ENCODE measurements at regions not wholly inside any gene's neighbourhood (a gene's known extent, or its start where the extent isn't known, plus 50 kb on each side); places are given as distances from the start of the nearest gene placed in this dataset.

- no peak for DNase-seq
These were observed 354.9 kb upstream of the PLXNA2 start for GRCh38 chr1:208599063-208599462.

GRCh38 chr1:208600456-208601190 lies 356.4 kb upstream of the PLXNA2 start:
- no peak for DNase-seq

GRCh38 chr1:208601561-208601960 lies 357.4 kb upstream of the PLXNA2 start:
- DNase-seq, result no peak

- DNase-seq, result no peak
These were observed 359.5 kb upstream of the PLXNA2 start for GRCh38 chr1:208603721-208604120.

DNA sequence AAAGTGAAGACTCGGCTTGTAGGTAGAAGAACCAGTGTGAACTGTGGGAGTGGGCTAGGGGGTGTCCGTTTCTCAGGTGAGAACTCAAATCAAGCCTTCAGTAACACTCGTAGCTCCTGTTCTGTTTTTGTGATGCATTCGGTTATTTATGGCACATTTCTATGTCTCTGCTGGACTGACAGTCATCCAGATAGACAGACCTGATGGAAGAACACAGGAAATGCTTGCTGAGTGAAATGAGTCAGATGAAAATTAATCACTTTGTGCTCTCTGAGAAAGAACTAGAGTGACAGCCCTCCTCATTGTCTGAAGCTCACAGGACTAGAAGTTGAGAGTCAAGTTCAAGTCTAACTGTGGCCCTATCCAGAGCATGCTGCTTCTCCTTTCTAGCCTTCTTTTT lies 360.1 kb upstream of the PLXNA2 start:
- no peak for DNase-seq

DNA sequence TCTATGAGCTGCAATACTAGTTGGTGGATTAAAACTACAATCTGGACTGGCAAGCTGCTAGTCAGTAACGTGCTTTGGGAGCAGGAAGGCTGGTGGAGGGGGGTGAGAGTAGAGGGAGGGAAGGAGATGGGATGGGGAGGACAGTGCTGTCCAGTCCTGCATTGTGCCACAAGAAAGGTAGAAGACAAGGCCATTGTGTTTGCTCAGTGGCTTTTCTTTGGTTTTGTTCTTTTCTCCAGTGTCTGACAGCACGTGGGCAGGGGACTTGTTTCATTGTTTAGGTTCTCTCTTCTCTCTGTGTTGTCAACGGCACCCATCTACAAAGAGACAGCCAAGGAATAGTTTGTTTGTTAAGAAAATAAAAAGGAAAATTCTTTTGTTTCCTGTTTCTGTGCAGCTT lies 362.8 kb upstream of the PLXNA2 start:
- no peak for DNase-seq

DNA sequence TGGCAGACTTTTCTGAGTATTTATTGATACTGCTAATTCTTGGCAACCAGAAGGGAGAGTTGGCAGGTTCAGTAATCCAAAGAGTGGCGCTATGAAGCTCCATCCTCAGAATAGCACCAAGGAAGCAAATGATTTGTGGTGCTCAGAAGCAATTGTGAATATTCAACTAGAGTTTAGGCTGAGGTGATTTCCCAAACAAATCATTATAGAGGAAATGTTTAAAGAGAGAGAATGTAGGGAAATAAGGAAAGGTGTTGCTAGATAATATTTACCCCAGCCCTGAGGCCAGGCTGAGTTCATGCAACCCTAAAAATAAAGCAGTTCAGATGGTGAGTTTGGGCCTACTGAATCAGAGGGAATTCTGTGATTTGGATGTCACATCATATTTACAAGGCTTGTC lies 363.4 kb upstream of the PLXNA2 start:
- DNase-seq, result no peak

DNA sequence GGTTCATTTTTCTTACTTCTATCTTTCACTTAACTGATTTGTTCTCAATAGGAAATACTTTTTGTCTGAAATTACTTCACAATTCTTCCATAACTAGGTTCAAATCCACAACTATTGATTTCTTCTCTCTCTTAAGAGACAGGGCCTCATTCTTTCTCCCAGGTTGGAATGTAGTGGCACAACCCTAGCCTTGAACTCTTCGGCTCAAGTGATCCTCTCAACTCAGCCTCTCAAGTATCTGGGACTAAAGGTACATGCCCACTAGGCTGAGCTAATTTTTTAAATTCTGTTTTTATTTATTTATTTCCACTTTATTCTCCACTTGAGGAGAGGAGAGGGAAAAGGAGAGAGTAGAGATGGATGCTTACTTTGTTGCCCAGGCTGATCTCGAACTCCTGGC lies 370.4 kb upstream of the PLXNA2 start:
- no peak for DNase-seq

DNA sequence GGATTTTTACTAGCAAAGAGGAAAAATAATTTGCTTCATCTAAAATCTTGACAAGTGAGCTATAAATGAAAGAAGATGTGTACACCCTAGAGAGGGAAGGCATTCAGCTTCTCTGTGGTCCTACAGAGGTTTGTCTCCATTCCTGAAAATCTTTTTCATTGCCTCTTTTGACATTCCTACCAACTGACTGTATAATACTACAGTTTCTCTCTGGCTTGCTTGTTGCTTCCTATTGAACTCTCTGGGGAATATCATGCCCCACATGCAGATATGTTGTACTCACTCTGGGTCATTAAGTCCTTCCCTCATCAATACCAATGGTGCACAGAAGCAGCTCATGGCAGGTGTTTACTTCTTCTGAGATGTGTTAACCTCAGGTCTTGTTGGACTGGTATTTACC lies 371.2 kb upstream of the PLXNA2 start:
- no peak for DNase-seq

DNA sequence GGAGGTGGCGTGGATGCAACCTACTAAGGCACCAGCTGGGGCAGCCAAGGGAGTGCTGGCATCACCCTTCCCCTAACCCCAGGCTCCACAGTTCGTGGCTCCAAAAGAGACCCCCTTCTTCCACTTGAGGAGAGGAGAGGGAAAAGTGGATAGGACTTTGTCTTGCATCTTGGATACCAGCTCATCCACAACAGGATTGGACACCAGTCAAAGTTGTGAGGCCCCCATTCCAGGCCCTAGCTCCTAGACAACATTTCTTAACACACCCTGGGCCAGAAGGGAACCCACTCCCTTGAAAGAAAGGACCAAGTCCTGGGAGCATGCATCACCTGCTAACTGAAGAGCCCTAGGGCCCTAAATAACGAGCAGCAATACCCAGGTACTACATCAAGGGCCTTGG lies 372.6 kb upstream of the PLXNA2 start:
- no peak for DNase-seq

DNA sequence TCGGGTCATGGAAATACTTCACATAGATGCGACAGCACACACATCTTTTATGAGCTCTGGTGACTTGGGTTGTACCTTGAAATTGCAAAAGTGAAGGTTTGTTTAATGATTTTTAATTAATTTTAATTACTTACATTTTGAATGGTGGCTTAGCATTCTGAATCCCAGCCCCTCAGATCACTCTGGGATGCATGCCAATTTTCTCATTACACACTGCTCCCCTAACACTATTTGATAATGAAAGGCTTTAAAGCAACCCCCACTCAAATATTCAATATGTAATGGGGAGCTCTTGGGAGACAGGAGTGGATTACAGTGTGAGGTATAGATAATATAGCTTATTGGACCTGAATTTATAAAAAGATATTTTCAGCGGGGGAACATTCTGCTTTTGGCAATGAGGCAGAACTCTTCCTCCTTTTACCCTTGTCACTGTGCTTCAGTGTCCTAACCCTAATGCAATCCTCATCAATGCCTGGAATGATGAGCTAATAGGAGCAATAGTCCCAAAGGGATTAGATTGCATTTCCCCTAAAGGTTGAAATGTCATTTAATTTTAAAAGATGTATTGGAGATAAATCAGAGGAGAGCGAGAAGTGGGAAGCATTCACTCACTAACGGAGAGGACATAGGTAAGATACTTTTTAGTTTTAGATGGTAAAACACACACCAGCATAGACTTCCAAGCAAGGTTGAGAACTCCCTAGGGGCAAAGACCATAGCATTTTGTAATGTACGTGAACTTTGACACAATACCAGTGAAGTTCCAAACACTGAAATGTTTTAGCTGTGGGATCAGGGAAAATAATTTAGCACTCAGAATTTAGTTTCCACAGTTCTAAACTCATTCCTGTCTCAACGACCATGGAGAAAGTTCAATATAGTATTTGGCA lies 384.1 kb upstream of the PLXNA2 start:
- no peak for DNase-seq

- DNase-seq, result no peak
These were observed 386.9 kb upstream of the PLXNA2 start for GRCh38 chr1:208631092-208631491.

GRCh38 chr1:208631506-208631905 lies 387.3 kb upstream of the PLXNA2 start:
- DNase-seq, result no peak

- DNase-seq, result no peak
These were observed 390.4 kb upstream of the PLXNA2 start for GRCh38 chr1:208634346-208635140.

DNA sequence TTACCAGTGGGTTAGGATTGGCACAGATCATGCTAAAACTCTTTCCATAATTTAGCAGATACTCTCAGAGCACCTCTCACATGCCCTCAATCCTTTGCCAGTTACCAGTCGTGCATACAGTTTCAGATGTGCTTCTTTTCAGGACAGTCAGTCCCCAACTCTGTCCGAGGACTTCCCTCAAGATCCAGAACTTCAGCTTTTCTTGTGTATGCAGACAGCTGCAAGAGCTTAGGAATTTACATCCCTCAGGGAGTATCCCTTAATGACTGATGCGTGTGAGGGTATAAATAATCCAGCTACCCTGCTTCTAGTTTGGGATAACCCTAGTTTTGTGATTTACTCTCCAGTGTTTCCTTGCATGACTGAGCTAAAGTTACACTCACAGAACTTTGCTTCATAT lies 393.0 kb upstream of the PLXNA2 start:
- DNase-seq, result no peak

DNA sequence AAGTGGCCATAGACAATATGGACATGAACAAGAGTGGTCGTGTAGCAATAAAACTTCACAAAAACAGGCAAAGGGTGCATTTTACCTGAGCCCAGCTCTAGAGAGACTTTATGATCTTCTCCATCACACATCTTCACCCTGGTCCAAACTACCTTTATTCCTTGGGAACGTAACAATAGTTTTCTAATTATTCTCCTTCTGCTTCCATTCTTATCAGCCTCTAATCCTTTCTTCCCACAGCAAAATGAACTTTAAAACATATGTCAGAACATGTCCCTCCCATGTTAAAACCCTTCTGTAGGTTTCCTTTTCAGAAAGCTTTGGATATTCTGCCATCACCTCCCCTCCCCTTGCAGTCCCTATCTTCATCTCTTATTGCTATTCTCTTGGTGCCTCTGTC lies 395.2 kb upstream of the PLXNA2 start:
- DNase-seq, result no peak

GRCh38 chr1:208640295-208640694 lies 396.1 kb upstream of the PLXNA2 start:
- DNase-seq, result no peak

DNA sequence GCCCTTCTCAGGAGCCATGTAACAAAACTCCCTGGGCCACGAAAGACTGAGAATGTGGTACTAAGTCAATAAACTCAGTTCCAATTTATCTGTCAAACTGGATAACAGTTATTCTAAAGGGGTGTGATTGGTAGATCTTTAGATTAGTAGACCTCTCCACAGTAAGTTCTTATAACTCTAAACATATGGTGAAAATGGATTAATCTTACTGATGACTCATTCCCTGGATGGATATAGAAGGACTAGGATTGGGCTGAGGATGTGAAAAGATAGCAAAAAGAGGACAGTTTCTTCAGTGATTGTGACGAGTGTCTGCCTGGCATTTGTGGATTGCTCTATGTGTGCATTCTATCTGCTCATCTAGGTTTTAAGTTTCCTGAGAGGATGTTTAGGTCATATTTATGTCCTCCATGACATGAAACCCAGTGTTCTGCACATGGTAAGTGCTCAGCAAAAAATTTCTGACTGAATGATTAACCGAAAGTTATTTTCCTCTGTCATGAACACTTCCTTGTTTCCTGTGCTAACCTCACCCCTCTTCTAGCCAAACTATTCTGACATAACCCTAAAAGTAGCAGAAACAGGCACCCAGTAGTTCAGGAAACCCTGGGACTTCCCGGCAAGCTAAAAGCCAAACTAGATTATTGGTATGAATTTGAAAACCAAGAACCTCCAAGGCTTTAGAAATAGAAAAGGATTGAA lies 397.5 kb upstream of the PLXNA2 start:
- DNase-seq, result no peak

DNA sequence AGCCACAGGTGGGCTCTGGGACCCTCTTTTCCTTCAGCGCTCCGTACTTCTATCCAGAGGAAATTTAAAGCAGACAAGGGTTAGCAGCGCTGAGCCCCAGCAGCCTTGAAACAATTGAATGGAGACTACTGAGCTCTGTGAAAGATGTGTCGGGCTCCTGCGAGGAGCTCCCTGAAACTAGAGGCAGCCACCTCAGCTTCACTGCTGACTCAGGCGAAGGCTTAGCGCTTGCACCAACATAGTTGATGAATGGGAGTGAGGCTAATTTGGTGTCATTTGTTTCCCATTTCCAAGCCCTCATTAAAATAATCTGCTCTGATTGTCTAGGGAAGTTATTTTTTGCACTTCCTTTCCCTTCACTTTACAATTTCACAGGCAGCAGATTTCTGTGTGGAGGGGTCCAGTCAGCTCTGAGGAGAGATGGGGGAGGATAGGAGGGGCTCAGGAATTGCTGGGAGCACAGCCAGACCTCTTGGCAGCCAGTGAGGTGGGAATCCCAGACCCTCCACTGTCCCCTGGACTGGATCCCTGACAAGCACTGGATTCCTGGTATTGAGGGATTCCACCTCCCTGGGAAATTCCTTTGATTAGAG lies 398.9 kb upstream of the PLXNA2 start:
- no peak for DNase-seq

GRCh38 chr1:208644401-208645160 lies 400.4 kb upstream of the PLXNA2 start:
- DNase-seq, result no peak

GRCh38 chr1:208646431-208646830 lies 402.2 kb upstream of the PLXNA2 start:
- DNase-seq, result no peak

DNA sequence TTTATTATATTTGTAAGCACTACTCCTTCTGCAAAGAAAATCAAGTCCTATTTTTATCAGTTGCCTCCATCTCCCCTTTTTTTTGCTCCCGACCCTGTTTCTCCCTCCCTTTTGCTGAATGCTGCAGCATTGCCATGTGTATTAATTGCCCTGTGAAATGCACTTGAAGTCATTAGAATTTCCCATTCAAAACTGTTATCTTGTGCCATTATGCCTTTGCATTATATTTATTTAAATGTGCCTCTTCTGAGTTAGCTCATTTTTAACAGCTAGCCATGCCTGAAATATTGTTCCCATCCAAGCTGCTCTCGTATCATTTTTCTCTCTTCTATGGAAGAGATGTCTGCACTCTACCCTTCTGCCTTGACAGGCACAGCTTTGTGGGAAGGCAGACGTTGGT lies 404.0 kb upstream of the PLXNA2 start:
- DNase-seq, result no peak
